ENCODE measurements at regions not wholly inside any gene's neighbourhood (a gene's known extent, or its start where the extent isn't known, plus 50 kb on each side); places are given as distances from the start of the nearest gene placed in this dataset.

DNA sequence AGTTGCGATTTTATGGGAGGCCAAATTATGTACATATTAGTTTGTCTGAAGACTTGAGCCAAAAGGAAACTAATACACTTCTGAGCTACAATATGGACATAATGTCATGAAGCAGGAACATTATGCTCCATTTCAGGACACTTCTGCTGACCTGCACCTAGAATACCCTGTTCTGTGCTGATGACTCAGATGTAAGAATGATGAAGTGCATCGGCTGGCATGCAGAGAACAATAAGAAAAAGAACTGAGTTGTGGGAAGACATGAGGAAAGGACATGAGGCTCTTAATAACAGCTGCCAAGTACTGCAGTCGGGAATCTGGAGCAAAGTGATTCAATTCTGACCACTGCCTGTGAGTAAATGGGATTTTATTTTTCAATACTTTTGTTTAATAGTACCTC is 192.9 kb upstream of the VSTM2A start:
- H3K9me3 Mint-ChIP-seq = peaks cover 15 to 18% of the 10 kb centered on the region in 2 donors
- no peaks in the 10 kb centered on the region for H3K36me3 ChIP-seq (ENCODE audit: control insufficient read depth, insufficient read depth, low read length)

DNA sequence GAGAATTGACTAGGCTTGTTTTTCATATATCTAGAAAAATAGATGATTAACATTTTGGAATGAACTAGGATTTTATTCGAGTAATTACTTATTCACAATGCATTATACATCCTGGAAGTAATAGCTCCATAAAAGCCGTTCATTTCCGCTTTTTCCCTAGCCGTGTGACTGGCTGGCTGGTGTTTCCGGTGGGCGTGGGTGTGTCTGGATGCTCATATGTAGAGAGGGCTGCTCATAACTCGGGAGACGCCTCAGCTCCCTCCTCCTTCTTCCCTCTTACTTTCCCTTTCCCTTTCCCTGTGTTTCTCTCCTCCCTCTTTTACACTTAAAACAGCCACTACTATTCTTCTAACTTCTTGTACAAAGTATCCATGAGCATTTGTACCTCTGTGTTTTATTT is 187.7 kb upstream of the VSTM2A start:
- no peak overlapping the region for H3K4me3 Mint-ChIP-seq
- intact Hi-C loops (cut with micrococcal nuclease) = no loop called here
- H3K27me3 Mint-ChIP-seq (ENCODE audit: low read depth in 2 of 2) = no peaks in the 10 kb centered on the region
- no peaks in the 10 kb centered on the region for H3K4me1 Mint-ChIP-seq
- no peak for DNase-seq
- peaks cover 13% of the 10 kb centered on the region in 2 donors for H3K9me3 Mint-ChIP-seq
- H3K4me1 ChIP-seq (ENCODE audit: control insufficient read depth, insufficient read depth, low read length) = no peaks in the 10 kb centered on the region
- H3K4me3 ChIP-seq (ENCODE audit: low read length) = no peak overlapping the region
- H3K27ac ChIP-seq (ENCODE audit: low read length) = no peak overlapping the region
- no peak for ATAC-seq
- no peaks in the 10 kb centered on the region for H3K9me3 ChIP-seq (ENCODE audit: control insufficient read depth, insufficient read depth, low read length)
- H3K27me3 ChIP-seq (ENCODE audit: control insufficient read depth, insufficient read depth, low read length) = no peaks in the 10 kb centered on the region
- WGBS (ENCODE audit: insufficient coverage) = 83% methylated on average over 7 of the region's 8 CpGs
- TF ChIP-seq, protein P1, sequence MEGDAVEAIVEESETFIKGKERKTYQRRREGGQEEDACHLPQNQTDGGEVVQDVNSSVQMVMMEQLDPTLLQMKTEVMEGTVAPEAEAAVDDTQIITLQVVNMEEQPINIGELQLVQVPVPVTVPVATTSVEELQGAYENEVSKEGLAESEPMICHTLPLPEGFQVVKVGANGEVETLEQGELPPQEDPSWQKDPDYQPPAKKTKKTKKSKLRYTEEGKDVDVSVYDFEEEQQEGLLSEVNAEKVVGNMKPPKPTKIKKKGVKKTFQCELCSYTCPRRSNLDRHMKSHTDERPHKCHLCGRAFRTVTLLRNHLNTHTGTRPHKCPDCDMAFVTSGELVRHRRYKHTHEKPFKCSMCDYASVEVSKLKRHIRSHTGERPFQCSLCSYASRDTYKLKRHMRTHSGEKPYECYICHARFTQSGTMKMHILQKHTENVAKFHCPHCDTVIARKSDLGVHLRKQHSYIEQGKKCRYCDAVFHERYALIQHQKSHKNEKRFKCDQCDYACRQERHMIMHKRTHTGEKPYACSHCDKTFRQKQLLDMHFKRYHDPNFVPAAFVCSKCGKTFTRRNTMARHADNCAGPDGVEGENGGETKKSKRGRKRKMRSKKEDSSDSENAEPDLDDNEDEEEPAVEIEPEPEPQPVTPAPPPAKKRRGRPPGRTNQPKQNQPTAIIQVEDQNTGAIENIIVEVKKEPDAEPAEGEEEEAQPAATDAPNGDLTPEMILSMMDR (IDR thresholded peaks at IDR 0.05) = no peak
- no peaks in the 10 kb centered on the region for H3K36me3 ChIP-seq (ENCODE audit: control insufficient read depth, insufficient read depth, low read length)
- peaks cover 10% of the 10 kb centered on the region for H3K36me3 Mint-ChIP-seq
- no peak overlapping the region for H3K27ac Mint-ChIP-seq

More for the DNA sequence above, 192.9 kb upstream of the VSTM2A start:
- TF ChIP-seq, protein P1 (IDR thresholded peaks at IDR 0.05) = no peak
- no peak overlapping the region for H3K27ac Mint-ChIP-seq
- intact Hi-C loops (cut with micrococcal nuclease) = no loop called here
- no peaks in the 10 kb centered on the region for H3K4me1 Mint-ChIP-seq
- no peak overlapping the region for H3K27ac ChIP-seq (ENCODE audit: low read length)
- no peaks in the 10 kb centered on the region for H3K27me3 Mint-ChIP-seq (ENCODE audit: low read depth in 2 of 2)
- H3K4me3 ChIP-seq (ENCODE audit: low read length) = no peak overlapping the region
- no peaks in the 10 kb centered on the region for H3K4me1 ChIP-seq (ENCODE audit: control insufficient read depth, insufficient read depth, low read length)
- no peak for DNase-seq
- peaks cover 2% of the 10 kb centered on the region for H3K9me3 ChIP-seq (ENCODE audit: control insufficient read depth, insufficient read depth, low read length)
- ATAC-seq = no peak
- 86% methylated on average over 2 of the region's 3 CpGs for WGBS (ENCODE audit: insufficient coverage)
- peaks cover 8% of the 10 kb centered on the region for H3K36me3 Mint-ChIP-seq
- H3K27me3 ChIP-seq (ENCODE audit: control insufficient read depth, insufficient read depth, low read length) = no peaks in the 10 kb centered on the region
- H3K4me3 Mint-ChIP-seq = no peak overlapping the region

DNA sequence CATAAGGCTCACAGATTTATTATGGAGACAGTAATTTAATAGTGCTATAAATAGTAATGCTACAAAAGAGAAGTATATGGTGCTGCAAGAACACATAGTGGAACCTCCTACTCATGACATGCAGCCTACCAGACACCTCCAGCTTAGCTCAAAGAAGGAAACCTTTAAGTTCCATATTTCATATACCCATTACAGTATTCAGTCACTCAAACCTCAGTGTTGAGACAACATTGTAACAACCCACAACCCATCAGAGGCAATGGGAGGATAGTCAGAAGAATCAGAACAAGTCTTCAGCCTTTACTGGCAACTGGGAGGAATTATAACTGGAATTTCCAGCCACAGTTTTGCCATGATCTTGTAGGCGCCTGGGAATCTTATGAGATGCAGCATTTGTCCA is 186.3 kb upstream of the VSTM2A start:
- H3K36me3 ChIP-seq (ENCODE audit: control insufficient read depth, insufficient read depth, low read length) = no peaks in the 10 kb centered on the region
- no peak for ATAC-seq
- H3K36me3 Mint-ChIP-seq = peaks cover 17% of the 10 kb centered on the region
- DNase-seq = no peak
- H3K4me3 Mint-ChIP-seq = no peak overlapping the region
- no CpG with 5 or more reads among the region's 1 CpG for WGBS (ENCODE audit: insufficient coverage)
- TF ChIP-seq, protein P1 (IDR thresholded peaks at IDR 0.05) = no peak
- H3K4me1 Mint-ChIP-seq = no peaks in the 10 kb centered on the region
- no peak overlapping the region for H3K4me3 ChIP-seq (ENCODE audit: low read length)
- intact Hi-C loops (cut with micrococcal nuclease) = no loop called here
- H3K27ac Mint-ChIP-seq = no peak overlapping the region
- no peaks in the 10 kb centered on the region for H3K4me1 ChIP-seq (ENCODE audit: control insufficient read depth, insufficient read depth, low read length)
- no peaks in the 10 kb centered on the region for H3K27me3 ChIP-seq (ENCODE audit: control insufficient read depth, insufficient read depth, low read length)
- H3K9me3 Mint-ChIP-seq = peaks cover 18 to 23% of the 10 kb centered on the region in 2 donors
- no peaks in the 10 kb centered on the region for H3K27me3 Mint-ChIP-seq (ENCODE audit: low read depth in 2 of 2)
- no peak overlapping the region for H3K27ac ChIP-seq (ENCODE audit: low read length)
- no peaks in the 10 kb centered on the region for H3K9me3 ChIP-seq (ENCODE audit: control insufficient read depth, insufficient read depth, low read length)

DNA sequence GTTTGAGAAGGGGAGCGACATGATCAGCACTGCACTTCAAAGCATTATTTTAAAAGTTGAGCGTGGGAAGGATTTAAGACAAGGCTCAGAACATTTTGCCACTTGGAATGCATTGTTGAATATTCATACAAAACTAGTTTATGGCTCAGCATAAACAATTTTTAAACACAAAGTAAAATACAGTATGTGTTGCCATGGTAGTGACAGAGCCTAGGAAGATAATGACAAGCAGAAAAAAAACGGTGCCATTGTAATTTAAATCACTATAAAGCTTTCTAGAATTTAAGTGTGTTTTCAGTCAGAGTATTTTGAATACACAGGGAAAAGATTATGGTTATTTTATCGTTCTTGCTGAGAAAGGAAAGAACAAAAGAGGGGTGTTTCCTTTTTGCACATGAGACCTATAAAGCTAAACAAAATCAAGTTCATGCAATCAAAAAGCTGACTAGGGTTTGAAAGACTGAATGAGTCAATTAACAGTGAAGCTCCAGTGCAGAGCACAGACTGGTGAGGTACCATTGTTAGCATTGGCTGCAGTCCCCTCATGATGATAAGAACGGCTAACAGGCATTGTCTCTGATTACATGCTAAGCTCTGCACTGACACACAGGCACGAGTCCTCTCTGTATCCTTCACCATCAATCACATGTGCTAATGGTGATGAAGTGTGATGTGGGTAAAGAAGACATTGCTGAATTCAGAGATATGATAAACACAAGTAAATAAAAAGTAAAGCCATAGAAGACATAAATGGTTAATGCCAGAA is 181.9 kb upstream of the VSTM2A start:
- peaks cover 9% of the 10 kb centered on the region for H3K36me3 Mint-ChIP-seq
- ATAC-seq = no peak
- intact Hi-C loops (cut with micrococcal nuclease) = no loop called here
- Histone ChIP-seq H3K27ac (ENCODE audit: low read length) (no peak overlapping the region), H3K27me3 (ENCODE audit: control insufficient read depth, insufficient read depth, low read length) (no peaks in the 10 kb centered on the region), H3K36me3 (ENCODE audit: control insufficient read depth, insufficient read depth, low read length) (no peaks in the 10 kb centered on the region), H3K9me3 (ENCODE audit: control insufficient read depth, insufficient read depth, low read length) (no peaks in the 10 kb centered on the region), H3K4me3 (ENCODE audit: low read length) (no peak overlapping the region), H3K4me1 (ENCODE audit: control insufficient read depth, insufficient read depth, low read length) (no peaks in the 10 kb centered on the region)
- peaks cover 12 to 25% of the 10 kb centered on the region in 2 donors for H3K9me3 Mint-ChIP-seq
- DNase-seq = no peak
- TF ChIP-seq, protein P1 (IDR thresholded peaks at IDR 0.05) = no peak
- H3K27me3 Mint-ChIP-seq (ENCODE audit: low read depth in 2 of 2) = no peaks in the 10 kb centered on the region
- no peak overlapping the region for H3K4me3 Mint-ChIP-seq
- no peaks in the 10 kb centered on the region for H3K4me1 Mint-ChIP-seq
- 85% methylated on average over 5 of the region's 6 CpGs for WGBS (ENCODE audit: insufficient coverage)
- no peak overlapping the region for H3K27ac Mint-ChIP-seq

Data from natural killer cell (primary cell).